ENCODE measurements at regions not wholly inside any gene's neighbourhood (a gene's known extent, or its start where the extent isn't known, plus 50 kb on each side); places are given as distances from the start of the nearest gene placed in this dataset.

DNA sequence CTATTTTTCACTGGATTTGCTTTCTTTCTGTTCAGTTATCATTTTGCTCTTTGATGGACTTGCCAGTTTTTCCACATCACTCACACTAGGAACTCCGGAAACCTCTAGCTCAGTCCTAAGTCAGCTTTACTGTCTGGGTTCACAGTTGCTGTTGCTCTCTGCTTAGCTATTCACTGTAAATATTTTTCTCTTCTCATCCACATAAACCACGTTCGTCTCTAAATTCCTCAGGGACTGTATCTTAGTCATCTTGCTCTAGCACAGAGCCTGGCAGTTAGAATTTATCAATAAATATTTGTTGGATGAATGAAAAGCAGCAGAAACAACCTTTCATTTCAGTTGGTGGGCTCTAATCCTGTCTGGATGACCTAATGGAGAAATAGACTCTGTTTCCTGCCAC is 119.4 kb upstream of the DMD start (continued):
- TF ChIP-seq ATF2 (IDR thresholded peaks at IDR 0.05; ENCODE audit: low read length) = no peak

GRCh38 chrX:33324099-33324498 is 112.8 kb upstream of the DMD start:
- H3K9ac ChIP-seq (ENCODE audit: control insufficient read depth, insufficient read depth, low read length) = no peak overlapping the region
- no peaks in the 10 kb centered on the region for H3K9me3 ChIP-seq (replicated peaks; ENCODE audit: control insufficient read depth, insufficient read depth, low read length)
- no peak overlapping the region for H3K4me3 ChIP-seq
- ATAC-seq (peak; percentile 46; the same call in 1 of the 3 replicates), FAIRE-seq (no peak), DNase-seq (ENCODE audit: low read depth, low spot score) (no peak)
- no TSS peak for BruUV-seq (replicated peaks)
- H2AFZ ChIP-seq (ENCODE audit: control insufficient read depth, low read depth, low read length) = no peak overlapping the region
- H3K4me2 ChIP-seq (ENCODE audit: control insufficient read depth, insufficient read depth) = no peak overlapping the region
- ChIA-PET POLR2A (no interaction called here), RAD21 (ENCODE audit: unreplicated experiment) (no interaction called here), CTCF (no interaction called here), SMC1A (ENCODE audit: uncharacterized antibody, unreplicated experiment) (no interaction called here)
- H3K36me3 ChIP-seq (ENCODE audit: control insufficient read depth in 2 of 2, insufficient read depth in 2 of 2, low read length in 1 of 2) = no peaks in the 10 kb centered on the region
- H3K4me1 ChIP-seq (ENCODE audit: control insufficient read depth, insufficient read depth, low read length) = no peaks in the 10 kb centered on the region
- H3K79me2 ChIP-seq (ENCODE audit: control insufficient read depth, insufficient read depth, low read length) = no peaks in the 10 kb centered on the region
- H4K20me1 ChIP-seq (ENCODE audit: control insufficient read depth, insufficient read depth) = no peaks in the 10 kb centered on the region
- intact Hi-C loops (cut with micrococcal nuclease; ENCODE audit: unreplicated experiment) (no loop called here), in situ Hi-C loops (cut with MboI) (no loop called here)
- H3K27me3 ChIP-seq (replicated peaks in 1 of 2; ENCODE audit: control insufficient read depth in 2 of 2, insufficient read depth in 2 of 2, low read length in 1 of 2) = no peaks in the 10 kb centered on the region
- 17% methylated on average over 2 of the region's 2 CpGs for WGBS (ENCODE audit: insufficient coverage, insufficient replicate concordance, low lambda C conversion rate, missing lambda C conversion rate)
- TF ChIP-seq, protein P1, sequence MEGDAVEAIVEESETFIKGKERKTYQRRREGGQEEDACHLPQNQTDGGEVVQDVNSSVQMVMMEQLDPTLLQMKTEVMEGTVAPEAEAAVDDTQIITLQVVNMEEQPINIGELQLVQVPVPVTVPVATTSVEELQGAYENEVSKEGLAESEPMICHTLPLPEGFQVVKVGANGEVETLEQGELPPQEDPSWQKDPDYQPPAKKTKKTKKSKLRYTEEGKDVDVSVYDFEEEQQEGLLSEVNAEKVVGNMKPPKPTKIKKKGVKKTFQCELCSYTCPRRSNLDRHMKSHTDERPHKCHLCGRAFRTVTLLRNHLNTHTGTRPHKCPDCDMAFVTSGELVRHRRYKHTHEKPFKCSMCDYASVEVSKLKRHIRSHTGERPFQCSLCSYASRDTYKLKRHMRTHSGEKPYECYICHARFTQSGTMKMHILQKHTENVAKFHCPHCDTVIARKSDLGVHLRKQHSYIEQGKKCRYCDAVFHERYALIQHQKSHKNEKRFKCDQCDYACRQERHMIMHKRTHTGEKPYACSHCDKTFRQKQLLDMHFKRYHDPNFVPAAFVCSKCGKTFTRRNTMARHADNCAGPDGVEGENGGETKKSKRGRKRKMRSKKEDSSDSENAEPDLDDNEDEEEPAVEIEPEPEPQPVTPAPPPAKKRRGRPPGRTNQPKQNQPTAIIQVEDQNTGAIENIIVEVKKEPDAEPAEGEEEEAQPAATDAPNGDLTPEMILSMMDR (IDR thresholded peaks at IDR 0.05 in 2 of 3, conservative IDR thresholded peaks at IDR 0.05 in 1 of 3; ENCODE audit: control insufficient read depth in 2 of 3, extremely low read depth in 1 of 3, insufficient read depth in 1 of 3, low read depth in 3 of 3, low read length in 3 of 3) = peak in 2 of 3 experiments; percentile 26 to 32; a peak in 2 of 6 replicates
- no peak for TF ChIP-seq MEF2B (IDR thresholded peaks at IDR 0.05; ENCODE audit: partially characterized antibody, poor library complexity, severe bottlenecking)
- H3K27ac ChIP-seq (ENCODE audit: control insufficient read depth, insufficient read depth) = no peak overlapping the region
